Endothelial cell of umbilical vein (primary cell): ENCODE measurements at regions not wholly inside any gene's neighbourhood (a gene's known extent, or its start where the extent isn't known, plus 50 kb on each side); places are given as distances from the start of the nearest gene placed in this dataset.
"Not testable (repeated sequence)": the region's sequence is repeated elsewhere in the genome, so short reads cannot be mapped to it uniquely, and the experiment has no call there.

Experiments
- BruUV-seq: library from RNA; stranded (reverse); fragments of 400-500 nt; replicated peaks from 2 replicates; lab custom pipeline; 2021; lab: Mats Ljungman, UMichigan
- CTCF ChIA-PET: fragments of 300-600, 350-600 bp; sonication (Branson Sonifier 250); formaldehyde crosslinking; loops from one replicate; lab custom pipeline; 2021; ENCODE audit warnings: antibody characterized with exemption, inconsistent platforms; lab: Charles Lee
- POLR2A ChIA-PET: fragments of 300-600, 350-600 bp; sonication (Branson Sonifier 250); formaldehyde crosslinking; loops from one replicate; lab custom pipeline; 2021; ENCODE audit warnings: antibody characterized with exemption, inconsistent platforms; lab: Charles Lee
- DNase-seq: peaks from one replicate; pipeline ENCODE4 v3.0.0-alpha.2; 2011; ENCODE audit warnings: low read depth, low spot score
- FAIRE-seq: peaks from 2 replicates; lab custom pipeline; 2011; peaks lifted over from hg19 to GRCh38; lab: Jason Lieb, UNC
- H2AFZ ChIP-seq: 2 replicates; pipeline ENCODE4 v1.6.0; 2012; ENCODE audit warnings: low read depth, low read length, control low read depth, inconsistent platforms
- H3K27ac ChIP-seq: 2 replicates; pipeline ENCODE4 v1.5.1; 2011; ENCODE audit warnings: low read depth, mild to moderate bottlenecking, control low read depth, low read length, moderate library complexity; ENCODE audit not compliant: insufficient read depth
- H3K27me3 ChIP-seq, 2 experiments: 2 replicates each; pipeline versions ENCODE4 v1.6.0 to v1.6.1; 2011; ENCODE audit warnings: low read length in 2 of 2, mixed read lengths in 1 of 2; ENCODE audit not compliant: control insufficient read depth in 2 of 2, insufficient read depth in 2 of 2
- H3K36me3 ChIP-seq, 2 experiments: 2 replicates in 1 of 2; 3 replicates in 1 of 2; pipeline ENCODE4 v1.5.1; 2011; ENCODE audit warnings: low read length in 2 of 2, mild to moderate bottlenecking in 1 of 2, moderate library complexity in 1 of 2; ENCODE audit not compliant: control insufficient read depth in 2 of 2, insufficient read depth in 2 of 2; ENCODE audit errors: extremely low read depth in 1 of 2
- H3K4me1 ChIP-seq: 3 replicates; pipeline ENCODE4 v1.5.1; 2011; ENCODE audit warnings: mild to moderate bottlenecking, low read length; ENCODE audit not compliant: control insufficient read depth, insufficient read depth; ENCODE audit errors: extremely low read depth
- H3K4me2 ChIP-seq: 2 replicates; pipeline ENCODE4 v1.6.1; 2011; ENCODE audit warnings: low read length, control low read depth, mixed read lengths; ENCODE audit not compliant: insufficient read depth
- H3K4me3 ChIP-seq, 3 experiments: fragments of 200-600 bp in 1 of 3; sonication (generic), shearing (Covaris generic) in 1 of 3; replicated peaks in 1 of 3; 2 replicates each; pipeline ENCODE4 v1.5.1; 2011 to 2016; ENCODE audit warnings: control low read depth in 3 of 3, low read length in 3 of 3, mild to moderate bottlenecking in 2 of 3, inconsistent platforms in 1 of 3, low read depth in 1 of 3, moderate library complexity in 1 of 3; ENCODE audit not compliant: insufficient read depth in 1 of 3
- H3K79me2 ChIP-seq: 2 replicates; pipeline ENCODE4 v1.6.0; 2012; ENCODE audit warnings: low read length, inconsistent platforms; ENCODE audit not compliant: control insufficient read depth, insufficient read depth
- H3K9ac ChIP-seq: replicated peaks from 2 replicates; pipeline ENCODE3; 2011; ENCODE audit warnings: low read length, control low read depth; ENCODE audit not compliant: insufficient read depth; ENCODE audit errors: extremely low read depth
- H3K9me1 ChIP-seq: replicated peaks from 3 replicates; pipeline ENCODE4 v1.6.0; 2011; ENCODE audit warnings: mild to moderate bottlenecking, low read length; ENCODE audit not compliant: control insufficient read depth, insufficient read depth; ENCODE audit errors: extremely low read depth
- H3K9me3 ChIP-seq: replicated peaks from 2 replicates; pipeline ENCODE4 v1.5.1; 2012; ENCODE audit warnings: low read length, inconsistent platforms; ENCODE audit not compliant: control insufficient read depth, insufficient read depth
- H4K20me1 ChIP-seq: replicated peaks from 2 replicates; pipeline ENCODE3; 2011; ENCODE audit warnings: mild to moderate bottlenecking, low read length; ENCODE audit not compliant: control insufficient read depth, insufficient read depth; ENCODE audit errors: extremely low read depth
- CTCF ChIP-seq, 2 donors: IDR thresholded peaks; 1 replicate in 1 of 2; 2 replicates in 1 of 2; pipeline ENCODE4 v1.5.1; 2011; ENCODE audit warnings: low read length in 2 of 2, mild to moderate bottlenecking in 2 of 2, moderate library complexity in 2 of 2, control low read depth in 1 of 2, inconsistent platforms in 1 of 2, low read depth in 1 of 2; ENCODE audit not compliant: insufficient read depth in 1 of 2; ENCODE audit errors: extremely low read depth in 1 of 2
- EZH2 ChIP-seq: IDR thresholded peaks from 2 replicates; pipeline ENCODE4 v1.6.1; 2012; ENCODE audit warnings: borderline replicate concordance, low read depth, mild to moderate bottlenecking, moderate library complexity, low read length, inconsistent platforms; ENCODE audit not compliant: severe bottlenecking
- FOS ChIP-seq: IDR thresholded peaks from 2 replicates; pipeline ENCODE4 v1.6.1; 2011; ENCODE audit warnings: mild to moderate bottlenecking, low read length, moderate library complexity, borderline replicate concordance; ENCODE audit not compliant: insufficient read depth
- GATA2 ChIP-seq: IDR thresholded peaks from 2 replicates; pipeline ENCODE4 v1.7.0; 2011; ENCODE audit warnings: low read depth, mild to moderate bottlenecking, moderate library complexity, mixed read lengths, low read length; ENCODE audit not compliant: insufficient read length, insufficient read depth
- JUN ChIP-seq: IDR thresholded peaks from 2 replicates; pipeline ENCODE4 v1.6.1; 2011; ENCODE audit warnings: borderline replicate concordance, low read depth; ENCODE audit not compliant: insufficient read length, insufficient read depth
- MAX ChIP-seq: IDR thresholded peaks from 2 replicates; pipeline ENCODE4 v1.6.1; 2011; ENCODE audit not compliant: insufficient read depth, insufficient read length
- MYC ChIP-seq: IDR thresholded peaks from one replicate; pipeline ENCODE4 v1.6.1; 2011; ENCODE audit warnings: mild to moderate bottlenecking, low read depth, low read length
- POLR2A ChIP-seq: IDR thresholded peaks from 2 replicates; pipeline ENCODE4 v1.6.1; 2012; ENCODE audit warnings: low read depth, mild to moderate bottlenecking, control low read depth, low read length
- POLR2AphosphoS5 ChIP-seq: IDR thresholded peaks from 2 replicates; pipeline ENCODE4 v1.6.1; 2012; ENCODE audit warnings: low read depth, mild to moderate bottlenecking, control low read depth, low read length, moderate library complexity; ENCODE audit not compliant: insufficient read depth
- dilution Hi-C: fragments of 300-500 bp; cut with MboI; formaldehyde crosslinking; loops from one replicate; pipeline ENCODE4 v1.15.0; 2019; ENCODE audit warnings: low sequenced_read_pairs; ENCODE audit not compliant: extremely low pct_ligation_motif_present
- intact Hi-C: fragments of 100-400 bp; cut with micrococcal nuclease; formaldehyde crosslinking; loops from one replicate; pipeline ENCODE4 v1.10.0; 2022

- H3K4me3 ChIP-seq, BruUV-seq, CTCF ChIA-PET, H3K9me3 ChIP-seq, intact Hi-C loops, H3K79me2 ChIP-seq, H4K20me1 ChIP-seq, dilution Hi-C loops, H3K4me1 ChIP-seq, H3K36me3 ChIP-seq, POLR2A ChIA-PET, H3K27me3 ChIP-seq, DNase-seq, H2AFZ ChIP-seq, FAIRE-seq, H3K9me1 ChIP-seq, H3K9ac ChIP-seq, H3K27ac ChIP-seq, H3K4me2 ChIP-seq: not testable (repeated sequence)
Measured at GRCh38 chr6:141366796-141367195, 765.9 kb upstream of the GJE1 start.

- H3K36me3 ChIP-seq, result no peaks in the 10 kb centered on the region
- H4K20me1 ChIP-seq, result no peaks in the 10 kb centered on the region
- TF ChIP-seq JUN (no peak), POLR2AphosphoS5 (no peak), MAX (no peak), POLR2A (no peak), MYC (no peak), GATA2 (no peak), EZH2 (no peak), FOS (no peak), CTCF (IDR thresholded peaks at IDR 0.05; ENCODE audit: extremely low read depth in 1 of 2, insufficient read depth in 1 of 2, low read depth in 1 of 2, low read length in 2 of 2) (no peak)
- no peaks in the 10 kb centered on the region for H3K9me3 ChIP-seq
- FAIRE-seq (no peak), DNase-seq (no peak)
- H3K9me1 ChIP-seq, result no peaks in the 10 kb centered on the region
- no peaks in the 10 kb centered on the region for H3K79me2 ChIP-seq
- ChIA-PET CTCF (no interaction called here), POLR2A (no interaction called here)
- dilution Hi-C loops (no loop called here), intact Hi-C loops (no loop called here)
- H2AFZ ChIP-seq, result no peak overlapping the region
- no peak overlapping the region for H3K4me2 ChIP-seq
- no peak overlapping the region for H3K9ac ChIP-seq
- no TSS peak for BruUV-seq
- no peak overlapping the region for H3K27ac ChIP-seq
- H3K4me3 ChIP-seq, result no peak overlapping the region
- H3K27me3 ChIP-seq, result no peaks in the 10 kb centered on the region
- H3K4me1 ChIP-seq, result no peaks in the 10 kb centered on the region
Measured at GRCh38 chr6:141364694-141365093, 768.0 kb upstream of the GJE1 start.
